ENCODE measurements at regions not wholly inside any gene's neighbourhood (a gene's known extent, or its start where the extent isn't known, plus 50 kb on each side); places are given as distances from the start of the nearest gene placed in this dataset.
"Not testable (repeated sequence)": the region's sequence is repeated elsewhere in the genome, so short reads cannot be mapped to it uniquely, and the experiment has no call there.

- TF ChIP-seq PATZ1 (CRISPR knock-in tag; IDR thresholded peaks at IDR 0.05; ENCODE audit: borderline replicate concordance) = no peak
- TF ChIP-seq ZFP30 (CRISPR knock-in tag; IDR thresholded peaks at IDR 0.05) = no peak
- no peak for TF ChIP-seq ZNF70 (CRISPR knock-in tag; IDR thresholded peaks at IDR 0.05)
- no peak for TF ChIP-seq OSR1 (CRISPR knock-in tag; IDR thresholded peaks at IDR 0.05)
- TF ChIP-seq ISL1 (CRISPR knock-in tag; IDR thresholded peaks at IDR 0.05) = no peak
- no peak for TF ChIP-seq ZNF8 (CRISPR knock-in tag; IDR thresholded peaks at IDR 0.05)
- TF ChIP-seq TSHZ2 (CRISPR knock-in tag; IDR thresholded peaks at IDR 0.05) = no peak
- no peak for TF ChIP-seq RARB (CRISPR knock-in tag; IDR thresholded peaks at IDR 0.05)
- no peak for TF ChIP-seq CSDC2 (CRISPR knock-in tag; IDR thresholded peaks at IDR 0.05)
- TF ChIP-seq BACH2 (CRISPR knock-in tag; IDR thresholded peaks at IDR 0.05; ENCODE audit: borderline replicate concordance) = no peak
- no peak for TF ChIP-seq ZNF565 (CRISPR knock-in tag; conservative IDR thresholded peaks at IDR 0.05; ENCODE audit: low read depth)
- no peak for TF ChIP-seq PPARA (CRISPR knock-in tag; IDR thresholded peaks at IDR 0.05; ENCODE audit: borderline replicate concordance)
- no peak for TF ChIP-seq ZC3H10 (CRISPR knock-in tag; IDR thresholded peaks at IDR 0.05)
- no peak for TF ChIP-seq ARNTL (CRISPR knock-in tag; IDR thresholded peaks at IDR 0.05; ENCODE audit: borderline replicate concordance, low read depth)
- TF ChIP-seq POU6F1 (CRISPR knock-in tag; IDR thresholded peaks at IDR 0.05; ENCODE audit: borderline replicate concordance, low read depth) = no peak
- TF ChIP-seq ESRRG (CRISPR knock-in tag; IDR thresholded peaks at IDR 0.05) = no peak
- no peak for TF ChIP-seq CSRNP3 (CRISPR knock-in tag; IDR thresholded peaks at IDR 0.05)
- no peak for TF ChIP-seq CREB5 (CRISPR knock-in tag; IDR thresholded peaks at IDR 0.05; ENCODE audit: low read depth)
- no peak for TF ChIP-seq GLIS3 (CRISPR knock-in tag; IDR thresholded peaks at IDR 0.05)
- no peak for TF ChIP-seq SNAI2 (CRISPR knock-in tag; IDR thresholded peaks at IDR 0.05)
- peak; percentile 32; the same call in 2 of the 3 replicates for ATAC-seq
These were observed 255.4 kb upstream of the CDH2 start for GRCh38 chr18:28432339-28432738.

GRCh38 chr18:28425886-28426285 is 249.0 kb upstream of the CDH2 start:
- no peak for TF ChIP-seq ZC3H10 (CRISPR knock-in tag; IDR thresholded peaks at IDR 0.05)
- TF ChIP-seq TCF4 (CRISPR knock-in tag; IDR thresholded peaks at IDR 0.05; ENCODE audit: borderline replicate concordance) = no peak
- TF ChIP-seq GLIS3 (CRISPR knock-in tag; IDR thresholded peaks at IDR 0.05) = no peak
- ATAC-seq = no peak

- no peak for ATAC-seq
- TF ChIP-seq TCF4 (CRISPR knock-in tag; IDR thresholded peaks at IDR 0.05; ENCODE audit: borderline replicate concordance) = no peak
- TF ChIP-seq TSHZ2 (CRISPR knock-in tag; IDR thresholded peaks at IDR 0.05) = no peak
These were observed 245.6 kb upstream of the CDH2 start for GRCh38 chr18:28422577-28422976.

GRCh38 chr18:28421950-28422349 is 245.0 kb upstream of the CDH2 start:
- ATAC-seq = not testable (repeated sequence)

Measured in SK-N-SH treated with all-trans-retinoic acid at 6 μM for 48 hours (cell line).